Stimulated activated naive CD8-positive, alpha-beta T cell treated with anti-CD3 and anti-CD28 coated beads, Interleukin-15, amount 100 ng/mL, for 72 hours (primary cell): ENCODE measurements at regions not wholly inside any gene's neighbourhood (a gene's known extent, or its start where the extent isn't known, plus 50 kb on each side); places are given as distances from the start of the nearest gene placed in this dataset.
"Not testable (repeated sequence)": the region's sequence is repeated elsewhere in the genome, so short reads cannot be mapped to it uniquely, and the experiment has no call there.

Experiments
- ATAC-seq: fragments of 150-1000 bp; cut with Tn5 transposase; 2 replicates; pipeline ENCODE4 v1.10.0; 2021; ENCODE audit warnings: mild to moderate bottlenecking, moderate library complexity
- DNase-seq, 2 donors: peaks; one replicate each; pipeline ENCODE4 v3.0.0; 2021 to 2022
- H3K27ac Mint-ChIP-seq, 2 donors: one replicate each; pipeline ENCODE4 v1.8.0; 2022; ENCODE audit warnings: mild to moderate bottlenecking in 2 of 2, mixed read lengths in 2 of 2, moderate library complexity in 2 of 2
- H3K27me3 Mint-ChIP-seq: one replicate; pipeline ENCODE4 v1.8.0; 2022; ENCODE audit warnings: mixed read lengths
- H3K4me1 Mint-ChIP-seq: one replicate; pipeline ENCODE4 v1.8.0; 2022; ENCODE audit warnings: mild to moderate bottlenecking, mixed read lengths
- H3K4me3 Mint-ChIP-seq, 2 donors: one replicate each; pipeline ENCODE4 v1.8.0; 2022; ENCODE audit warnings: mild to moderate bottlenecking in 2 of 2, mixed read lengths in 2 of 2, moderate library complexity in 1 of 2
- H3K9me3 Mint-ChIP-seq, 2 donors: one replicate each; pipeline ENCODE4 v1.8.0; 2022; ENCODE audit warnings: mixed read lengths in 2 of 2

GRCh38 chr20:22686097-22686496 lies 101.7 kb upstream of the FOXA2 start:
- DNase-seq = no peak
- peak overlapping the region in 1 of 2 donors; percentile 3 for H3K27ac Mint-ChIP-seq

GRCh38 chr20:22687676-22688349 lies 103.4 kb upstream of the FOXA2 start:
- no peak overlapping the region for H3K4me3 Mint-ChIP-seq

More at GRCh38 chr20:22686097-22686496, 101.7 kb upstream of the FOXA2 start:
- Mint-ChIP-seq H3K4me1 (peaks cover 6% of the 10 kb centered on the region), H3K4me3 (no peak overlapping the region), H3K27me3 (peaks cover 13% of the 10 kb centered on the region), H3K9me3 (no peaks in the 10 kb centered on the region)
- ATAC-seq = no peak

DNA sequence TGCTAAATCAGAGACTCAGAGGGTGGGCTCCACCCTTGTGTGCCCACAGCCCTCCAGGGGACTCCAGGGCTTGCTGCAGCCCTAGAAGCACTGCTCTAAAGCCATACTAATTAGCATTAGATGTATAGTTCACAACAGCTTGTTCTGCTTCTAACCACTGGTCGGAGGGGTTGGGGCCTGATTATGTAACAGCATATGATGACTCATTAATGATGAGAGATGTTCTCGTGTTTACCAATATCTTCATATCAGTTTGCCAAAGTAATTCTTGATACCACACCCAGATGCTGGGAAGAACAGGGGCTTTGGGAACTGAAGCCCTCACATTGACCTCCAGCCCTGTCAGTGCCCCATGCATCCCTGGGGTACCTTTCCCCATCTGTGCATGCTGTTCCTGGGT lies 104.1 kb upstream of the FOXA2 start:
- Mint-ChIP-seq H3K4me1 (peaks cover 6% of the 10 kb centered on the region), H3K27ac (no peak overlapping the region), H3K9me3 (no peaks in the 10 kb centered on the region), H3K4me3 (no peak overlapping the region), H3K27me3 (peaks cover 13% of the 10 kb centered on the region)
- DNase-seq (no peak), ATAC-seq (no peak)

More at GRCh38 chr20:22687676-22688349, 103.4 kb upstream of the FOXA2 start:
- H3K27me3 Mint-ChIP-seq = peaks cover 13% of the 10 kb centered on the region
- DNase-seq (no peak), ATAC-seq (no peak)
- H3K27ac Mint-ChIP-seq = no peak overlapping the region
- H3K9me3 Mint-ChIP-seq = no peaks in the 10 kb centered on the region
- peaks cover 6% of the 10 kb centered on the region for H3K4me1 Mint-ChIP-seq

DNA sequence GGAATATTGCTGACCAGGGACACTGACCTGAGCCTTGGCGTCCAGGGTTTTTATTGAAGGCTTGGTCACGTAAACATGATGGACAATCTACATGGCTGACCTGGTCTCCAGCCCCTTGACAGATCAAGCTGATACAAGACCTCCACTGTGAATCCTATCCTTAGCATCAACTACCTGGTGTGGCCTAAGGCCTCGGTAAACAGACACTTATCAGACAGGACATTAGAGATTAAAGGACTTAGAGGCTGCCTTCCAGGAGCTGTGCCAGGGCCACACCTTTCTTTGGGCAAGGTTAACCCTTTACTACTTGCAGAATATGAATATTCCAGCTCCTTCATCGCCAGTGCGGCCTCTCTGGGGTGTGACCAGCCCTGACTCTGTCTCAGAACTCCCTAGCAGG lies 104.9 kb upstream of the FOXA2 start:
- Mint-ChIP-seq H3K4me1 (peaks cover 6% of the 10 kb centered on the region), H3K27ac (no peak overlapping the region), H3K9me3 (no peaks in the 10 kb centered on the region), H3K4me3 (no peak overlapping the region), H3K27me3 (peaks cover 13% of the 10 kb centered on the region)
- DNase-seq (no peak), ATAC-seq (no peak)

GRCh38 chr20:22690000-22690399 lies 105.6 kb upstream of the FOXA2 start:
- H3K4me3 Mint-ChIP-seq = no peak overlapping the region
- H3K4me1 Mint-ChIP-seq = no peaks in the 10 kb centered on the region
- H3K27ac Mint-ChIP-seq = no peak overlapping the region
- no peak for ATAC-seq
- no peaks in the 10 kb centered on the region for H3K9me3 Mint-ChIP-seq
- H3K27me3 Mint-ChIP-seq = peaks cover 13% of the 10 kb centered on the region
- no peak for DNase-seq

DNA sequence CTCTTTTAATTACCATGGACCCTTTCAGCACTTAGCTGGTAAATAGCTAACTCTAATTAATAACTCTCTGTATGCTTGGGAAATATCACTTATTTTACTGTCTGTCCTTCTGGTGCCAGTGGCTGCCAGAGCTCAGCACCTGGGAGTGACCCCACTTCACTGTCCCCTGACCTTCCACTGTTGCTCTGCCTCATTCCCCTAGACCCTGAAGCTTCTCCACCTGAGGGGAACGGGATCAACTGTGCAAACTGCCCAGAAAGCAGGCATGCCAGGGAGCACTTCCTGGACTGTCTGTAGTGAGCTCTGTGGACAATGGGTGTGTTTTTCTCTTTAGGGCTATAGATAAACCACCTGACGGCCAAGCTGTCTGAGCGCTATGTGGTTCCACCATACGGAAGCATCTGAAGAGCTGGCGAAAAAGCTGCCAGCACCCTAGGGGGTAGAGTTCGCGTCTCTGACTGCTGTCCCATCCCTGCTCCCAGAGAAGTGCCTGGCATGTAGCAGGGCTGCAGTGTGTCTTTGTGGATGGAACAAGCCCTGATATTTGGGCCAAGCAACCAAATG lies 106.3 kb upstream of the FOXA2 start:
- Mint-ChIP-seq H3K27me3 (peaks cover 13% of the 10 kb centered on the region), H3K4me1 (no peaks in the 10 kb centered on the region), H3K27ac (no peak overlapping the region), H3K4me3 (no peak overlapping the region), H3K9me3 (no peaks in the 10 kb centered on the region)
- DNase-seq = no peak
- no peak for ATAC-seq

DNA sequence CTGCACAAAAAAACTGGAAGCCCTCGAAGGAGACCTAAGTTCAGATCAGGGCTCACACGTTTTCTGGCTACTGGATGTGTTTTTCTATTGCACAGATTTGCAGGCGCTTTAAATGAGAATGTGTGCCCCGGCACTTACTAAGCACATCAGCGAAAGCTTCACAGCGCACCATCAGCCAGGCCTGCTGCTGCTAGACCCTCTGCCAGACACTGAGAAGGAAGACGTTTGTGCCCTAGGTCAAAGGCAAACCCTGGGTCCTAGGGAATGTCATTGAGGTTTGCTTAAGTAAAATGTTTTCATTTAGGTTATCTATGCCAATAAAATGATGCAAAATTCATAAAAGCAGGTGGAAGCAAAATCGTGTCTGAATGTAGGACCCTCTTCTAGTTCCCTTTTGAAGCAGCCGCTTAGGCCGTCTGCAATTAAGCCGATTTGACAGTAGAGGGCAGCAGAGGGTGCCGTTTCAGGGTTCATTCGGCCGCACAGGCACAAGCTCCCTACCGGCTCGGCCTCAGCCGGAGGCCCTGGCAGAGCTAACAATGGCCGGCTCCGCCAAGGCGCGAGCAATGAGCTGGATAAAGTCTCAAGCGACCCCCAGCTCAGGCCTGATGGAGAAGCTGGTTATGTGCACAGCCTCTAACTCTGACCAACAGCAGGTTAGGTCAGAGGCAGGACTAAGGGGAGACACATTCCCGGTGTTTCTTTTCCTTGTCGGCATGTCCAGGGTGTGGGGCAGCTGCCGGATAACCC lies 107.2 kb upstream of the FOXA2 start:
- DNase-seq (peak; percentile 52 to 53), ATAC-seq (peak; percentile 76)
- no peak overlapping the region for H3K27ac Mint-ChIP-seq
- no peaks in the 10 kb centered on the region for H3K9me3 Mint-ChIP-seq
- no peaks in the 10 kb centered on the region for H3K4me1 Mint-ChIP-seq
- peaks cover 4% of the 10 kb centered on the region for H3K27me3 Mint-ChIP-seq
- no peak overlapping the region for H3K4me3 Mint-ChIP-seq

- no peak for ATAC-seq
- H3K27me3 Mint-ChIP-seq = no peaks in the 10 kb centered on the region
- no peaks in the 10 kb centered on the region for H3K9me3 Mint-ChIP-seq
- H3K4me1 Mint-ChIP-seq = no peaks in the 10 kb centered on the region
- no peak overlapping the region for H3K4me3 Mint-ChIP-seq
- no peak overlapping the region for H3K27ac Mint-ChIP-seq
- DNase-seq = no peak
Measured at GRCh38 chr20:22692119-22692475, 107.7 kb upstream of the FOXA2 start.

GRCh38 chr20:22692620-22693019 lies 108.2 kb upstream of the FOXA2 start:
- not testable (repeated sequence) for H3K4me1 Mint-ChIP-seq, H3K9me3 Mint-ChIP-seq, H3K27ac Mint-ChIP-seq, H3K27me3 Mint-ChIP-seq, H3K4me3 Mint-ChIP-seq, ATAC-seq, DNase-seq

- DNase-seq = no peak
- no peaks in the 10 kb centered on the region for H3K9me3 Mint-ChIP-seq
- no peaks in the 10 kb centered on the region for H3K4me1 Mint-ChIP-seq
- H3K4me3 Mint-ChIP-seq = no peak overlapping the region
- no peak overlapping the region for H3K27ac Mint-ChIP-seq
- ATAC-seq = no peak
- no peaks in the 10 kb centered on the region for H3K27me3 Mint-ChIP-seq
Measured at GRCh38 chr20:22696759-22697158, 112.4 kb upstream of the FOXA2 start.

DNA sequence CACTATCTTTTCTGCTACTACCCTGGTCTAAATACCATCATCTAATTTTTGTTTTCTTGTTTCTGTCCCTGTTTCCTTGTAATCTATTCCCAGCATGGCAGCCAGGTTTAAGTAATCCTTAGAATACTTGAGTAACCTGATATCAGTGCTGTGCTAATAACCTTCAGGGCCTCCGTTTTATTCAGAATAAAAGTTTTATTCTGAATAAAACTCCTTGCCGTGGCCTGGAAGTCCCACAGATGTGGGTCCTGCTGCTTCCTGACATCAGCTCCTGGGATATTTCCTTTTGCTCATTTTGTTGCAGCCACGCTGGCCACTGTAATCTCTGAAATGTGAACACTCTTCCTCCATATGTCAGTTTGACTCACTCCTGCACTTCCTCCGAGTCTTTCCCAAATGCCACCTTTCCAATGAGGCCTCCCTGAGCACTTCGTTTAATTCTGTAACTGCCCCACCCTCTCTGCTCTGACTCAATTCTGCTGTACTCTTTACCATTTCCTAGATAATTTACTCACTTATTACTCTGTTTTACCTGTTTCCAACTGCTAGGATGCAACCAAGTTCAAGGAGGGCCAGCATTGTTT lies 114.0 kb upstream of the FOXA2 start:
- Mint-ChIP-seq H3K27me3 (no peaks in the 10 kb centered on the region), H3K4me3 (no peak overlapping the region), H3K27ac (no peak overlapping the region), H3K4me1 (no peaks in the 10 kb centered on the region), H3K9me3 (peaks cover 4 to 7% of the 10 kb centered on the region in 2 donors)
- ATAC-seq = no peak
- DNase-seq = no peak

DNA sequence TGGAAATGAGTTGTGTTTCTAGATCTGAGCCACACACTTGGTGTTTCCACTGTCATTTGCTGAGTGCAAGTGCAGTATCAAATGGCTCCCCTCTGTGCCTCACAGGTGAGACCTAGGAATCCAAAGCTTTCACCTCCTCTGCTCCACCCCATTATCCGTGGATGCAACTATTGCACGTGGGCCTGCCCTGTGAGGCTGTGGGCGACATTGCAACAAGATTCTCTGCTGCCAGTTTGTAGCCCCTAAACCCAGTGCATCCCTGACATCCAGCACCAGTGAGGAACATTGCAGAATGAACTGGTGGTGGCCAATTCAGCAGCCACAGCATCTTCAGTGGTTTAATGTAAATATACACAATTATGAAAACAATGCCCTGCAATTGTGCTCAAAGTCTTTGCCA lies 115.0 kb upstream of the FOXA2 start:
- H3K4me3 Mint-ChIP-seq = no peak overlapping the region
- no peaks in the 10 kb centered on the region for H3K27me3 Mint-ChIP-seq
- DNase-seq (no peak), ATAC-seq (no peak)
- no peak overlapping the region for H3K27ac Mint-ChIP-seq
- H3K9me3 Mint-ChIP-seq = peaks cover 4 to 7% of the 10 kb centered on the region in 2 donors
- H3K4me1 Mint-ChIP-seq = no peaks in the 10 kb centered on the region

DNA sequence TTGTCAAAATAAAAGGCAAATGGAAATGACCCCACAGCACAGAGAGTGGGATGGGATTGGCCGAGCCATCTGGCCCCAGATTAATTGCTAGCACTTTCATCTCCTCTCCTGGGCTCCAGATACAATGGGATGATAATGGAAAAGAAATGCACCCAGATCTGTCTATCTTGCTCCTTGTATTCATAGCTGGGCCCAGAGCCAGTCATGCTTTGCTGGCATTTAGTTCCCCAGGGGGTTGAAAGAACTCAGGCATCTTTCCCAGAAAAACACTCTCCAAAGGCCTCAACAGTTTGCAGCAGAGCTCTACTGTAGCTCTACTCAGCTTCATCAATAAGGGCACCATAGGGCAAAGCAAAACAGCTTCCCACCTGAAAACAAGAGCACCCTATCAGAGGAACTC lies 116.0 kb upstream of the FOXA2 start:
- ATAC-seq (no peak), DNase-seq (no peak)
- Mint-ChIP-seq H3K27me3 (no peaks in the 10 kb centered on the region), H3K9me3 (peaks cover 4 to 7% of the 10 kb centered on the region in 2 donors), H3K4me1 (no peaks in the 10 kb centered on the region), H3K4me3 (no peak overlapping the region), H3K27ac (no peak overlapping the region)

DNA sequence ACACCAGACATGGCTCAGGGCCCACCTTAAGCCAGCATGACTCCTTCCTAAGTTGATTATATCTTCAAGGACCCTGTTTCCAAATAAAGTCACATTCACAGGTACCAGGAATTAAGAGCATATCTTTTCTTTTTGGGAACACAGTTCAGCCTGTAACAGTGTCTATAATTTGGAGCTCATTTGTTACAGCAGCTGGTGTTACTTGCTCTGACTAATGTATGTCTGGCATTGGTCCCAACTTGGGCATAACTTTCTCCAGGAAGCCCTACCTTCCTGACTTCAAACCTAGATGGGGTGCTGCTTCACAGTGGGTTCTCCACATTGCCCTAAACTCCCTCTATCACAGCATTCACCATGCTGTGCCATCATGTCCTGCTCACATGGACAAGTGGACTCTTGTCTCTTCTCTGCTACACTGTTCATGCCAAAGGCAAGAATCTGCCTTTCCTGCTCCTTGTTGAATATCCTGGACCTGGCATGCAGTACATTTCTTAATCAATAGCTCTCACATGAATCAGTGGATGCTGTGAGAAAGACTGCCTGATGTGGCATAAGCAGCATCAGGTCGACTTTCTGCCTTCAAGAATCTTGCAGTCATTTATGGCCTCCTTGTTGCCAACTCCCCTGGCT lies 117.4 kb upstream of the FOXA2 start:
- ATAC-seq (no peak), DNase-seq (no peak)
- H3K27me3 Mint-ChIP-seq = no peaks in the 10 kb centered on the region
- H3K4me3 Mint-ChIP-seq = no peak overlapping the region
- peaks cover 8 to 10% of the 10 kb centered on the region in 2 donors for H3K9me3 Mint-ChIP-seq
- no peaks in the 10 kb centered on the region for H3K4me1 Mint-ChIP-seq
- H3K27ac Mint-ChIP-seq = no peak overlapping the region

- H3K9me3 Mint-ChIP-seq = peaks cover 8 to 14% of the 10 kb centered on the region in 2 donors
- H3K4me3 Mint-ChIP-seq = no peak overlapping the region
- H3K27me3 Mint-ChIP-seq = no peaks in the 10 kb centered on the region
- no peak overlapping the region for H3K27ac Mint-ChIP-seq
- ATAC-seq = no peak
- DNase-seq = no peak
- no peaks in the 10 kb centered on the region for H3K4me1 Mint-ChIP-seq
Measured at GRCh38 chr20:22703843-22704242, 119.5 kb upstream of the FOXA2 start.
